ENCODE measurements at regions not wholly inside any gene's neighbourhood (a gene's known extent, or its start where the extent isn't known, plus 50 kb on each side); places are given as distances from the start of the nearest gene placed in this dataset.
A peak's percentile ranks its signal among the peaks of the same experiment; 100 is the strongest.
"Not testable (repeated sequence)": the region's sequence is repeated elsewhere in the genome, so short reads cannot be mapped to it uniquely, and the experiment has no call there.

GRCh38 chr5:162752612-162753011 is 684.8 kb upstream of the CCNG1 start:
- ATAC-seq (no peak), DNase-seq (ENCODE audit: low spot score) (no peak)

GRCh38 chr5:162762119-162762518 is 675.3 kb upstream of the CCNG1 start:
- ATAC-seq: no peak
- no peak for DNase-seq (ENCODE audit: low spot score)

GRCh38 chr5:162769019-162769418 is 668.4 kb upstream of the CCNG1 start:
- DNase-seq (ENCODE audit: low spot score): no peak
- ATAC-seq: no peak

- DNase-seq (ENCODE audit: low spot score): no peak
- ATAC-seq: no peak
Observed at GRCh38 chr5:162785673-162786072, 651.7 kb upstream of the CCNG1 start.

- no peak for ATAC-seq
- DNase-seq (ENCODE audit: low spot score): no peak
Observed at GRCh38 chr5:162786234-162786633, 651.2 kb upstream of the CCNG1 start.

- ATAC-seq: no peak
- no peak for DNase-seq (ENCODE audit: low spot score)
Observed at GRCh38 chr5:162796507-162796906, 640.9 kb upstream of the CCNG1 start.

GRCh38 chr5:162800301-162800700 is 637.1 kb upstream of the CCNG1 start:
- ATAC-seq (no peak), DNase-seq (ENCODE audit: low spot score) (no peak)

- no peak for ATAC-seq
- no peak for DNase-seq (ENCODE audit: low spot score)
Observed at GRCh38 chr5:162801235-162801634, 636.2 kb upstream of the CCNG1 start.

GRCh38 chr5:162806195-162806594 is 631.2 kb upstream of the CCNG1 start:
- no peak for DNase-seq (ENCODE audit: low spot score)
- ATAC-seq: no peak

GRCh38 chr5:162811071-162811470 is 626.3 kb upstream of the CCNG1 start:
- no peak for DNase-seq (ENCODE audit: low spot score)
- no peak for ATAC-seq

- no peak for ATAC-seq
Observed at GRCh38 chr5:162816816-162817215, 620.6 kb upstream of the CCNG1 start.

GRCh38 chr5:162817364-162817763 is 620.0 kb upstream of the CCNG1 start:
- DNase-seq (ENCODE audit: low spot score) (no peak), ATAC-seq (no peak)

More at GRCh38 chr5:162816816-162817215, 620.6 kb upstream of the CCNG1 start:
- DNase-seq (ENCODE audit: low spot score): no peak

- peak; percentile 29 for ATAC-seq
- not testable (repeated sequence) for DNase-seq (ENCODE audit: low spot score)
Observed at GRCh38 chr5:162821664-162822063, 615.7 kb upstream of the CCNG1 start.

GRCh38 chr5:162824360-162824759 is 613.0 kb upstream of the CCNG1 start:
- DNase-seq (ENCODE audit: low spot score) (no peak), ATAC-seq (no peak)

- DNase-seq (ENCODE audit: low spot score) (no peak), ATAC-seq (no peak)
Observed at GRCh38 chr5:162837155-162837554, 600.2 kb upstream of the CCNG1 start.

- DNase-seq (ENCODE audit: low spot score): no peak
- ATAC-seq: no peak
Observed at GRCh38 chr5:162842727-162843126, 594.7 kb upstream of the CCNG1 start.

GRCh38 chr5:162852134-162852533 is 585.3 kb upstream of the CCNG1 start:
- ATAC-seq (no peak), DNase-seq (ENCODE audit: low spot score) (no peak)

- ATAC-seq (no peak), DNase-seq (ENCODE audit: low spot score) (no peak)
Observed at GRCh38 chr5:162858770-162859169, 578.6 kb upstream of the CCNG1 start.

GRCh38 chr5:162870966-162871365 is 566.4 kb upstream of the CCNG1 start:
- DNase-seq (ENCODE audit: low spot score) (no peak), ATAC-seq (no peak)

- ATAC-seq (no peak), DNase-seq (ENCODE audit: low spot score) (no peak)
Observed at GRCh38 chr5:162882629-162883028, 554.8 kb upstream of the CCNG1 start.

GRCh38 chr5:162886717-162887116 is 550.7 kb upstream of the CCNG1 start:
- ATAC-seq (no peak), DNase-seq (ENCODE audit: low spot score) (no peak)

- DNase-seq (ENCODE audit: low spot score): no peak
- no peak for ATAC-seq
Observed at GRCh38 chr5:162888268-162888667, 549.1 kb upstream of the CCNG1 start.

GRCh38 chr5:162911873-162912272 is 525.5 kb upstream of the CCNG1 start:
- no peak for ATAC-seq
- DNase-seq (ENCODE audit: low spot score): no peak

GRCh38 chr5:162916368-162916767 is 521.0 kb upstream of the CCNG1 start:
- DNase-seq (ENCODE audit: low spot score) (no peak), ATAC-seq (no peak)

Measured in left lobe of liver (tissue), 2 donors.